ENCODE measurements at regions not wholly inside any gene's neighbourhood (a gene's known extent, or its start where the extent isn't known, plus 50 kb on each side); places are given as distances from the start of the nearest gene placed in this dataset.

DNA sequence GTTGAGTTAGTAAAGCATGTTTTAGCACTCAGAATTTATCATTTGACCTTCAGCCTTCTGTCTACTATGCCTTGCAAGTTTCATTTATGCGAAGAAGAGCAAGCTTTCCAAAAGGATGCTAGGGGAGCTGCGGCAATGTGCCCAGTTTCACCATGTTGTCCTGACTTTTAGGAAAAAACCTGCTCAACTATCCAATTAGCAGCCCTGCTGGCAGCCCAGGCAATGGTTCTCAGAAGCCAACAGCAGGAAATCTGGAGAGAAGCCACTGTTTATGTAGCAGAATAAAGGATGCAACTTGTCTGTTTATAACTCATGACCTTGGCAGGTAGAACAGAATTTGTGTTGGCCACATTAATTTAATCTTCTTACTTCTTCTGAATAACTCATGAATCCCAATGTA lies 230.8 kb downstream of the ABCC12 start:
- Histone ChIP-seq H3K4me1 (peaks cover 0 to 3% (median 0%) of the 10 kb centered on the region in 4 donors), H3K36me3 (no peaks in the 10 kb centered on the region), H3K27me3 (no peaks in the 10 kb centered on the region), H3K27ac (no peak overlapping the region), H3K4me3 (no peak overlapping the region), H3K9me3 (no peaks in the 10 kb centered on the region)
- WGBS, 2 donors, result 69 to 82% methylated on average over 2 of the region's 2 CpGs
- DNase-seq (no peak), ATAC-seq (ENCODE audit: low FRiP score in 2 of 2) (no peak)
- no peak for TF ChIP-seq EP300 (IDR thresholded peaks at IDR 0.05)
- no peak for TF ChIP-seq CTCF (IDR thresholded peaks at IDR 0.05)
- TF ChIP-seq POLR2AphosphoS5 (IDR thresholded peaks at IDR 0.05), result no peak
- TF ChIP-seq POLR2A (IDR thresholded peaks at IDR 0.05), result no peak

GRCh38 chr16:47921535-47921934 lies 234.3 kb downstream of the ABCC12 start:
- no peak for DNase-seq
- TF ChIP-seq EP300 (IDR thresholded peaks at IDR 0.05), result no peak
- no peak for TF ChIP-seq POLR2AphosphoS5 (IDR thresholded peaks at IDR 0.05)
- no peak for TF ChIP-seq CTCF (IDR thresholded peaks at IDR 0.05)
- TF ChIP-seq POLR2A (IDR thresholded peaks at IDR 0.05), result no peak
- Histone ChIP-seq H3K9me3 (no peaks in the 10 kb centered on the region), H3K36me3 (no peaks in the 10 kb centered on the region), H3K27ac (no peak overlapping the region), H3K27me3 (no peaks in the 10 kb centered on the region), H3K4me3 (no peak overlapping the region), H3K4me1 (no peaks in the 10 kb centered on the region)
- WGBS, 2 donors, result 68 to 75% methylated on average over 1 of the region's 1 CpG
- no peak for ATAC-seq (ENCODE audit: low FRiP score in 2 of 2)

- ATAC-seq (ENCODE audit: low FRiP score in 2 of 2) (no peak), DNase-seq (no peak)
- 9 to 22% methylated on average over 1 of the region's 1 CpG for WGBS, 2 donors
- Histone ChIP-seq H3K36me3 (no peaks in the 10 kb centered on the region), H3K4me3 (no peak overlapping the region), H3K27ac (no peak overlapping the region), H3K4me1 (no peaks in the 10 kb centered on the region), H3K9me3 (no peaks in the 10 kb centered on the region), H3K27me3 (no peaks in the 10 kb centered on the region)
- TF ChIP-seq POLR2AphosphoS5 (IDR thresholded peaks at IDR 0.05), result no peak
- no peak for TF ChIP-seq EP300 (IDR thresholded peaks at IDR 0.05)
- no peak for TF ChIP-seq POLR2A (IDR thresholded peaks at IDR 0.05)
- no peak for TF ChIP-seq CTCF (IDR thresholded peaks at IDR 0.05)
Observed at GRCh38 chr16:47920709-47921108, 235.1 kb downstream of the ABCC12 start.

GRCh38 chr16:47917118-47917517 lies 238.7 kb downstream of the ABCC12 start:
- H3K27ac ChIP-seq, result no peak overlapping the region
- TF ChIP-seq POLR2A (IDR thresholded peaks at IDR 0.05), result no peak
- no peak for TF ChIP-seq EP300 (IDR thresholded peaks at IDR 0.05)
- TF ChIP-seq CTCF (IDR thresholded peaks at IDR 0.05), result no peak
- TF ChIP-seq POLR2AphosphoS5 (IDR thresholded peaks at IDR 0.05), result no peak
- H3K9me3 ChIP-seq, result no peaks in the 10 kb centered on the region
- H3K4me3 ChIP-seq, result no peak overlapping the region
- ATAC-seq (ENCODE audit: low FRiP score in 2 of 2), result no peak
- no peak for DNase-seq
- H3K4me1 ChIP-seq, result no peaks in the 10 kb centered on the region
- H3K36me3 ChIP-seq, result no peaks in the 10 kb centered on the region
- no peaks in the 10 kb centered on the region for H3K27me3 ChIP-seq

DNA sequence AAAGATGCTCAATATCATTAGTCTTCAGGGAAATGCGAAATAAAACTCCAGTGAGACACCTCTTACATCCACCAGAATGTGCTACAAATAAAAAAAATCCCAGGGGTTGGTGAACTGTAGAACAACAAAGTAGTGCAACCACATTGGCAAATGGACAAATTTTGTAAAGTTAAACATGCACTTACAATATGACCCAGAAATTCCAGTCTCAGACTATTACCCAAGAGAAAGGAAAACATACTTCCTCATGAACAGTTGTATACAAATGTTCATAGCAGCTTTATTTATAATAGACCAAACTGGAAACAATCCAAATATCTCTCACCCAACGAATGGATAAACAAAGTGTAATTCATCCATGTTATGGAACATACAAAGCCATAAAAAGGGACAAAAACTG lies 239.5 kb downstream of the ABCC12 start:
- Histone ChIP-seq H3K4me3 (no peak overlapping the region), H3K4me1 (no peaks in the 10 kb centered on the region), H3K9me3 (no peaks in the 10 kb centered on the region), H3K36me3 (no peaks in the 10 kb centered on the region), H3K27me3 (no peaks in the 10 kb centered on the region), H3K27ac (no peak overlapping the region)
- DNase-seq (no peak), ATAC-seq (ENCODE audit: low FRiP score in 2 of 2) (no peak)
- TF ChIP-seq POLR2A (IDR thresholded peaks at IDR 0.05), result no peak
- TF ChIP-seq POLR2AphosphoS5 (IDR thresholded peaks at IDR 0.05), result no peak
- TF ChIP-seq CTCF (IDR thresholded peaks at IDR 0.05), result no peak
- no peak for TF ChIP-seq EP300 (IDR thresholded peaks at IDR 0.05)
- WGBS, 2 donors, result 54 to 56% methylated on average over 2 of the region's 2 CpGs
